Mesenchymal stem cell (in vitro differentiated cells and primary cell): ENCODE measurements at regions not wholly inside any gene's neighbourhood (a gene's known extent, or its start where the extent isn't known, plus 50 kb on each side); places are given as distances from the start of the nearest gene placed in this dataset.
"Not testable (repeated sequence)": the region's sequence is repeated elsewhere in the genome, so short reads cannot be mapped to it uniquely, and the experiment has no call there.

Experiments
- DNase-seq: peaks from one replicate; pipeline ENCODE4 v3.0.0-alpha.2; 2013
- H2AFZ ChIP-seq: one replicate; pipeline ENCODE4 v1.6.1; 2013; ENCODE audit warnings: low read depth, mild to moderate bottlenecking, control low read depth, inconsistent platforms, low read length, moderate library complexity
- H2AK5ac ChIP-seq: 2 replicates; pipeline ENCODE4 v1.6.1; 2013; ENCODE audit warnings: low read length, moderate library complexity, mild to moderate bottlenecking, inconsistent platforms; ENCODE audit not compliant: severe bottlenecking
- H2BK120ac ChIP-seq: one replicate; pipeline ENCODE4 v1.6.1; 2013; ENCODE audit warnings: low read depth, mild to moderate bottlenecking, inconsistent platforms, low read length, moderate library complexity
- H2BK12ac ChIP-seq, 2 experiments: one replicate each; pipeline ENCODE4 v1.6.1; 2013; ENCODE audit warnings: inconsistent platforms in 2 of 2, low read length in 2 of 2, mild to moderate bottlenecking in 2 of 2, moderate library complexity in 2 of 2, control low read depth in 1 of 2
- H2BK15ac ChIP-seq: one replicate; pipeline ENCODE4 v1.6.1; 2013; ENCODE audit warnings: mild to moderate bottlenecking, low read depth, inconsistent platforms; ENCODE audit not compliant: poor library complexity, severe bottlenecking
- H2BK5ac ChIP-seq: 2 replicates; pipeline ENCODE4 v1.6.1; 2013; ENCODE audit warnings: low read depth, mild to moderate bottlenecking, low read length, control low read depth, inconsistent platforms; ENCODE audit not compliant: poor library complexity, severe bottlenecking
- H3K14ac ChIP-seq, 2 experiments: one replicate each; pipeline ENCODE4 v1.6.1; 2013; ENCODE audit warnings: inconsistent platforms in 2 of 2, low read length in 2 of 2, control low read depth in 1 of 2, mild to moderate bottlenecking in 1 of 2, moderate library complexity in 1 of 2
- H3K18ac ChIP-seq, 2 experiments: one replicate each; pipeline ENCODE4 v1.6.1; 2013; ENCODE audit warnings: inconsistent platforms in 2 of 2, low read length in 2 of 2, control low read depth in 1 of 2, low read depth in 1 of 2, mild to moderate bottlenecking in 1 of 2
- H3K23ac ChIP-seq, 2 experiments: one replicate each; pipeline ENCODE4 v1.6.1; 2013; ENCODE audit warnings: inconsistent platforms in 2 of 2, low read length in 2 of 2, mild to moderate bottlenecking in 2 of 2, moderate library complexity in 2 of 2, control low read depth in 1 of 2
- H3K27ac ChIP-seq: 2 replicates; pipeline ENCODE4 v1.5.1; 2013; ENCODE audit warnings: mild to moderate bottlenecking, moderate library complexity, low read length, control low read depth, inconsistent platforms; ENCODE audit not compliant: poor library complexity, severe bottlenecking
- H3K27me3 ChIP-seq, 2 experiments: 2 replicates each; pipeline versions ENCODE4 v1.6.1 to v1.7.0; 2013; ENCODE audit warnings: low read length in 2 of 2, mild to moderate bottlenecking in 2 of 2, moderate library complexity in 2 of 2, control low read depth in 1 of 2, inconsistent platforms in 1 of 2; ENCODE audit not compliant: control insufficient read depth in 1 of 2, insufficient read depth in 1 of 2
- H3K36me3 ChIP-seq, 2 experiments: 2 replicates each; pipeline versions ENCODE4 v1.6.1 to v1.7.0; 2013; ENCODE audit warnings: low read length in 2 of 2, control low read depth in 1 of 2, inconsistent platforms in 1 of 2, low read depth in 1 of 2, mild to moderate bottlenecking in 1 of 2; ENCODE audit not compliant: insufficient read depth in 2 of 2, control insufficient read depth in 1 of 2
- H3K4ac ChIP-seq, 2 experiments: one replicate each; pipeline ENCODE4 v1.6.1; 2013; ENCODE audit warnings: inconsistent platforms in 2 of 2, low read length in 2 of 2, mild to moderate bottlenecking in 2 of 2, moderate library complexity in 2 of 2, control low read depth in 1 of 2, low read depth in 1 of 2
- H3K4me1 ChIP-seq: 2 replicates; pipeline ENCODE4 v1.6.1; 2013; ENCODE audit warnings: low read depth, low read length, control low read depth; ENCODE audit not compliant: control insufficient read depth, insufficient read depth
- H3K4me2 ChIP-seq: 2 replicates; pipeline ENCODE4 v1.6.1; 2013; ENCODE audit warnings: low read length, mild to moderate bottlenecking, inconsistent platforms; ENCODE audit not compliant: poor library complexity, severe bottlenecking
- H3K4me3 ChIP-seq, 2 experiments: 2 replicates each; pipeline versions ENCODE4 v1.5.1 to v1.7.0; 2013; ENCODE audit warnings: low read length in 2 of 2, mild to moderate bottlenecking in 2 of 2, control low read depth in 1 of 2, low read depth in 1 of 2; ENCODE audit not compliant: insufficient read depth in 1 of 2
- H3K79me1 ChIP-seq: replicated peaks from 2 replicates; pipeline ENCODE4 v1.6.1; 2013; ENCODE audit warnings: mild to moderate bottlenecking, control low read depth, low read length, inconsistent platforms; ENCODE audit not compliant: poor library complexity, severe bottlenecking
- H3K9ac ChIP-seq: 2 replicates; pipeline ENCODE4 v1.7.0; 2013; ENCODE audit warnings: mild to moderate bottlenecking, low read length, moderate library complexity
- H3K9me3 ChIP-seq: 2 replicates; pipeline ENCODE4 v1.7.0; 2013; ENCODE audit warnings: mild to moderate bottlenecking, low read length; ENCODE audit not compliant: control insufficient read depth
- H4K8ac ChIP-seq: one replicate; pipeline ENCODE4 v1.6.1; 2013; ENCODE audit warnings: inconsistent platforms, mild to moderate bottlenecking, low read length, moderate library complexity
- H4K91ac ChIP-seq: one replicate; pipeline ENCODE4 v1.6.1; 2013; ENCODE audit warnings: mild to moderate bottlenecking, low read length, inconsistent platforms
- WGBS: methylation state at CpG from one replicate; pipeline ENCODE4 v1.1.7; 2013; ENCODE audit warnings: mixed read lengths; 5-methylcytosine and 5-hydroxymethylcytosine counted together

GRCh38 chr16:29172098-29172724 is 187.4 kb downstream of the LAT start:
- not testable (repeated sequence) for H3K36me3 ChIP-seq, H3K4me3 ChIP-seq, H3K18ac ChIP-seq, H4K91ac ChIP-seq, H3K9me3 ChIP-seq, H4K8ac ChIP-seq, H2BK15ac ChIP-seq, H3K9ac ChIP-seq, DNase-seq, H2AFZ ChIP-seq, H3K79me1 ChIP-seq, H2BK12ac ChIP-seq, H2AK5ac ChIP-seq, H3K4me2 ChIP-seq, H2BK5ac ChIP-seq, H3K14ac ChIP-seq, H2BK120ac ChIP-seq, H3K23ac ChIP-seq, H3K4ac ChIP-seq, H3K4me1 ChIP-seq, H3K27ac ChIP-seq, H3K27me3 ChIP-seq
- WGBS, result 91% methylated on average over 6 of the region's 7 CpGs

GRCh38 chr16:29171296-29171695 is 186.4 kb downstream of the LAT start:
- not testable (repeated sequence) for H3K4ac ChIP-seq, H3K4me2 ChIP-seq, H3K27me3 ChIP-seq, H3K27ac ChIP-seq, H3K18ac ChIP-seq, H2AFZ ChIP-seq, H2BK5ac ChIP-seq, H3K9me3 ChIP-seq, H3K14ac ChIP-seq, H3K23ac ChIP-seq, H2BK15ac ChIP-seq, H2AK5ac ChIP-seq, H3K79me1 ChIP-seq, H3K36me3 ChIP-seq, H4K8ac ChIP-seq, H2BK12ac ChIP-seq, H3K9ac ChIP-seq, H3K4me3 ChIP-seq, DNase-seq, H3K4me1 ChIP-seq, H2BK120ac ChIP-seq
- H4K91ac ChIP-seq, result peak overlapping the region; percentile 89
- WGBS, result 92% methylated on average over 6 of the region's 6 CpGs

- not testable (repeated sequence) for H2AK5ac ChIP-seq, H3K79me1 ChIP-seq, H3K9ac ChIP-seq, H3K4me3 ChIP-seq, H2BK120ac ChIP-seq, H3K4me1 ChIP-seq, H3K27me3 ChIP-seq, H2AFZ ChIP-seq, H3K36me3 ChIP-seq, H2BK15ac ChIP-seq, H4K8ac ChIP-seq, H3K9me3 ChIP-seq, H3K14ac ChIP-seq, H4K91ac ChIP-seq, H3K27ac ChIP-seq, H3K18ac ChIP-seq, DNase-seq, H3K4me2 ChIP-seq, H3K23ac ChIP-seq, H2BK5ac ChIP-seq
- Histone ChIP-seq H2BK12ac (peak overlapping the region; percentile 9 to 63), H3K4ac (peak overlapping the region in 1 of 2 experiments; percentile 13)
- WGBS, result 89% methylated on average over 18 of the region's 20 CpGs
Observed at GRCh38 chr16:29170393-29171119, 185.7 kb downstream of the LAT start.

- H3K18ac ChIP-seq, H3K4ac ChIP-seq, H3K9ac ChIP-seq, H2BK120ac ChIP-seq, H3K9me3 ChIP-seq, H3K4me1 ChIP-seq, H2BK12ac ChIP-seq, H3K14ac ChIP-seq, H2BK15ac ChIP-seq, H3K4me3 ChIP-seq, H3K36me3 ChIP-seq, H3K27ac ChIP-seq, H2AFZ ChIP-seq, DNase-seq, H2AK5ac ChIP-seq, H2BK5ac ChIP-seq, H4K8ac ChIP-seq, H3K23ac ChIP-seq, H3K27me3 ChIP-seq, H4K91ac ChIP-seq, H3K4me2 ChIP-seq, H3K79me1 ChIP-seq: not testable (repeated sequence)
- 70% methylated on average over 10 of the region's 16 CpGs for WGBS
Observed at GRCh38 chr16:29169295-29169994, 184.6 kb downstream of the LAT start.
